Stomach (tissue), 8 donors: ENCODE measurements at regions not wholly inside any gene's neighbourhood (a gene's known extent, or its start where the extent isn't known, plus 50 kb on each side); places are given as distances from the start of the nearest gene placed in this dataset.

Experiments used
- DNase-seq, 2 donors: peaks; one replicate each; pipeline versions ENCODE4 v3.0.0 to v3.0.0-alpha.2; 2013 to 2019
- H3K27ac ChIP-seq, 5 donors: fragments of 200-600 bp in 4 of 5; sonication (generic) in 4 of 5; one replicate each; pipeline ENCODE4 v1.5.1; 2013 to 2019; ENCODE audit warnings: mild to moderate bottlenecking in 1 of 5, moderate library complexity in 1 of 5
- H3K27me3 ChIP-seq, 3 donors: fragments of 200-600 bp; sonication (generic); one replicate each; pipeline ENCODE4 v1.5.1; 2017 to 2019; ENCODE audit warnings: mixed run types in 1 of 3
- H3K36me3 ChIP-seq, 4 donors: fragments of 200-600 bp; sonication (generic); 1 replicate in 3 of 4; 2 replicates in 1 of 4; pipeline ENCODE4 v1.5.1; 2016 to 2019
- H3K4me1 ChIP-seq, 4 donors: fragments of 200-600 bp; sonication (generic); one replicate each; pipeline ENCODE4 v1.5.1; 2016 to 2019
- H3K4me3 ChIP-seq, 4 donors: fragments of 200-600 bp; sonication (generic) in 3 of 4; one replicate each; pipeline ENCODE4 v1.5.1; 2016 to 2019; ENCODE audit warnings: mild to moderate bottlenecking in 1 of 4
- H3K9me3 ChIP-seq, 4 donors: fragments of 200-600 bp; sonication (generic); one replicate each; pipeline ENCODE4 v1.5.1; 2016 to 2019
- CTCF ChIP-seq, 7 experiments: fragments of 450-650 bp in 4 of 7; fragments of 200-600 bp in 3 of 7; sonication (generic) in 3 of 7; IDR thresholded peaks; one replicate each; pipeline ENCODE4 v1.5.1; 2016 to 2019; ENCODE audit warnings: antibody characterized with exemption in 7 of 7, control low read depth in 2 of 7, mild to moderate bottlenecking in 1 of 7
- EP300 ChIP-seq: sonication (generic); formaldehyde crosslinking; IDR thresholded peaks from one replicate; pipeline ENCODE4 v1.6.1; 2017; ENCODE audit warnings: antibody characterized with exemption
- POLR2A ChIP-seq, 4 donors: fragments of 450-650 bp; IDR thresholded peaks; one replicate each; pipeline ENCODE4 v1.6.1; 2016; ENCODE audit warnings: antibody characterized with exemption in 4 of 4, control low read depth in 2 of 4, mild to moderate bottlenecking in 1 of 4, moderate library complexity in 1 of 4
- POLR2AphosphoS5 ChIP-seq, 3 donors: sonication (generic); formaldehyde crosslinking; IDR thresholded peaks; one replicate each; pipeline ENCODE4 v1.6.1; 2016; ENCODE audit warnings: antibody characterized with exemption in 3 of 3
- WGBS, 5 donors: extraction: QIAGEN DNeasy Blood & Tissue Kit in 3 of 5; methylation state at CpG; one replicate each; pipeline versions ENCODE4 v1.1.5 to v1.1.7; 2013 to 2018; 5-methylcytosine and 5-hydroxymethylcytosine counted together
- intact Hi-C: fragments of 100-400 bp; cut with DNase I; formaldehyde crosslinking; loops from one replicate; pipeline ENCODE4 v1.15.1; 2023; ENCODE audit warnings: low total_unique reads
- donor health status: healthy with polysubstance abuse.
- donor health status: Bipolar disorder and iron deficiency.
- donor health status: healthy.

DNA sequence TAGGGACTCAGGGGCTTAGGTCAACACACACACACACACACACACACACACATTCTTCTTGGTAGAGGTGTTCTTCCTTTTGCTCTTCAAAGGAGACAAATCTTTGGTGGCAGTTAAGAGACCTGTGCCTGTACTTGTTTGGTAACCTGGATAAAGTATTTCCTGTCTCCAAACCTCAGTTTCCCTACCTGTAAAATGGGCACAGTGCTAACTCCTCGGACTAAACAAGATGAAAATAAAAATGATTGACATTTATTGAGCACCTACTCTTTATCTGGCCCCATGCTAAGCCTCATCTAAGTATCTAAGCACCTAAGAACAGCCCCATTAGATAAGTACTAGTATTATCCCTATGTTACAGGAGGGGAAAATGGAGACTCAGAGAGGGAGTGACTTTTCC lies 220.8 kb upstream of the MYL2 start:
- DNase-seq, result no peak
- WGBS, 5 donors, result 59 to 77% (median 69%) methylated on average over 1 of the region's 1 CpG
- Histone ChIP-seq H3K4me1 (peaks cover 0 to 11% (median 2%) of the 10 kb centered on the region in 4 donors), H3K36me3 (no peaks in the 10 kb centered on the region), H3K27ac (no peak overlapping the region), H3K4me3 (no peak overlapping the region), H3K27me3 (peaks cover 2 to 14% (median 5%) of the 10 kb centered on the region in 3 donors), H3K9me3 (no peaks in the 10 kb centered on the region)
- no peak for TF ChIP-seq POLR2AphosphoS5 (IDR thresholded peaks at IDR 0.05)
- no peak for TF ChIP-seq POLR2A (IDR thresholded peaks at IDR 0.05)
- no peak for TF ChIP-seq EP300
- intact Hi-C loops, result no loop called here

GRCh38 chr12:111138016-111138415 lies 217.6 kb upstream of the MYL2 start:
- Histone ChIP-seq H3K27ac (no peak overlapping the region), H3K4me1 (peaks cover 0 to 3% (median 0%) of the 10 kb centered on the region in 4 donors), H3K4me3 (no peak overlapping the region), H3K9me3 (peaks cover 0 to 20% (median 2%) of the 10 kb centered on the region in 4 donors), H3K27me3 (peaks cover 2 to 18% (median 5%) of the 10 kb centered on the region in 3 donors), H3K36me3 (no peaks in the 10 kb centered on the region)
- TF ChIP-seq EP300, result no peak
- TF ChIP-seq CTCF (IDR thresholded peaks at IDR 0.05), result no peak
- no peak for TF ChIP-seq POLR2A (IDR thresholded peaks at IDR 0.05)
- no peak for TF ChIP-seq POLR2AphosphoS5 (IDR thresholded peaks at IDR 0.05)
- DNase-seq, result no peak
- 60 to 67% (median 66%) methylated on average over 7 to 8 of the region's 8 CpGs for WGBS, 5 donors
- intact Hi-C loops, result no loop called here

DNA sequence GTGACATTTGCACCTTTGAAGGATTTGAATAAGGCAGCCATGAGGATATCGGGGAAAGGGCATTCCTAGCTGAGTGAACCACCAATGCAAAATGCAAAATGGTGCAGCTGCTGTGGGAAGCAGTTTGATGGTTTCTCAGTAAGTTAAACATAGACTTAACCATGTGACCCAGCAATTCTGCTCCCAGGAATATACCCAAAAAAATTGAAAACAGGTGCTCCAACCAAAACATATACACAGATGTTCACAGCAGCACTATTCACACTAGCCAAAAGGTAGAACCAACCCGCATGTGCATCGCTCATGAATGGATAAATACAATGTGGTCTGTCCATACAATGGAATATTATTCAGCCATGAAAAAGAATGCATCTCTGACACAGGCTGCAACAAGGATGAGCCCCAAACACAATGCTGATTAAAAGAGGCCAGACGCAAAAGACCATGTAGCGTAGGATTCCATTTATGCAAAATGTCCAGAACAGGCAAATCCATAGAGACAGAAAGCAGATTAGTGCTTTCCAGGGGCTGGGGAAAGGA lies 215.0 kb upstream of the MYL2 start:
- Histone ChIP-seq H3K9me3 (peaks cover 0 to 20% (median 2%) of the 10 kb centered on the region in 4 donors), H3K27ac (no peak overlapping the region), H3K4me3 (no peak overlapping the region), H3K27me3 (peaks cover 2 to 18% (median 5%) of the 10 kb centered on the region in 3 donors), H3K36me3 (no peaks in the 10 kb centered on the region), H3K4me1 (no peaks in the 10 kb centered on the region)
- TF ChIP-seq CTCF (IDR thresholded peaks at IDR 0.05) (no peak), POLR2AphosphoS5 (IDR thresholded peaks at IDR 0.05) (no peak), EP300 (no peak)
- no peak for DNase-seq
- intact Hi-C loops, result no loop called here
- WGBS, 5 donors, result 95 to 99% (median 97%) methylated on average over 5 of the region's 5 CpGs

- Histone ChIP-seq H3K4me1 (no peaks in the 10 kb centered on the region), H3K9me3 (peaks cover 0 to 15% (median 0%) of the 10 kb centered on the region in 4 donors), H3K27ac (no peak overlapping the region), H3K27me3 (peaks cover 0 to 3% (median 0%) of the 10 kb centered on the region in 3 donors), H3K4me3 (no peak overlapping the region), H3K36me3 (no peaks in the 10 kb centered on the region)
- no peak for DNase-seq
- intact Hi-C loops, result no loop called here
- TF ChIP-seq POLR2A (IDR thresholded peaks at IDR 0.05) (no peak), EP300 (no peak)
These were observed 210.0 kb upstream of the MYL2 start for GRCh38 chr12:111130336-111130735.

DNA sequence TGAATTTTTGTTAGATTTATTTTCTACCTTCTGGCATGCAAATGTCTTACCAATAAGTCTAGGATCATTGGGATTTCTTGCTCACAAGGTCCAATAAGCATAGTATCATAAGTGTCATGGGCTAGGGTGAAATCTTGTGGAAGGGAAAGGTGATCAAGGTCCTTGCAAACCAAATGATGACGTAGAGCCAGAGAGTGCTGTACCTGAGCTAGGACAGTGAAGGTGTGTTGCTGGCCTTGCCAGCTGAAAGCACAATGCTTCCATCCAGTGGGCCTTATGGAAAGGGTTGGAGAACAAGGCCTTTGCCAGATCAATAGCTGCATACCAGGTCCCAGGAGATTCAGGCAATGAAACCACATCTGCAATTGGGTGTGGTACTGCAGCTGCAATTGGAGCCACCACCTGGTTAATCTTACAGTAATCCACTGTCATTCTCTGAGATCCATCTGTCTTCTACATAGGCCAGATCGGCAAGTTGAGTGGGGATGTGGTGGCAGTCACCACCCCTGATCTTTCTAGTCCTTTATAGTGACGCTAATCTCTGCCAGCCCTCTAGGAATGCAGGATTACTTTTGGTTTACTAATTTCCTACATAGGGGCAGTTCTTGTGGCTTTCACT lies 208.9 kb upstream of the MYL2 start:
- 76 to 84% (median 79%) methylated on average over 3 of the region's 3 CpGs for WGBS, 5 donors
- H3K4me3 ChIP-seq, result no peak overlapping the region
- H3K4me1 ChIP-seq, result no peaks in the 10 kb centered on the region
- no peak for TF ChIP-seq POLR2A (IDR thresholded peaks at IDR 0.05)
- no peak for TF ChIP-seq EP300
- no peak for TF ChIP-seq CTCF (IDR thresholded peaks at IDR 0.05)
- TF ChIP-seq POLR2AphosphoS5 (IDR thresholded peaks at IDR 0.05), result no peak
- H3K9me3 ChIP-seq, result peaks cover 0 to 9% (median 0%) of the 10 kb centered on the region in 4 donors
- DNase-seq, result no peak
- intact Hi-C loops, result no loop called here
- H3K27ac ChIP-seq, result no peak overlapping the region
- no peaks in the 10 kb centered on the region for H3K36me3 ChIP-seq
- peaks cover 0 to 3% (median 0%) of the 10 kb centered on the region in 3 donors for H3K27me3 ChIP-seq
